GM12878 (cell line): ENCODE measurements at regions not wholly inside any gene's neighbourhood (a gene's known extent, or its start where the extent isn't known, plus 50 kb on each side); places are given as distances from the start of the nearest gene placed in this dataset.

ENCODE experiments used
- ATAC-seq: fragments of 200-7000 bp; cut with Tn5 transposase; 3 replicates; pipeline ENCODE4 v1.9.1; 2020; ENCODE audit warnings: mild to moderate bottlenecking, moderate library complexity
- BruUV-seq: library from RNA; stranded (reverse); fragments of 400-500 nt; replicated peaks from 2 replicates; lab custom pipeline; 2021; lab: Mats Ljungman, UMichigan
- CTCF ChIA-PET: fragments of 300-600 bp; sonication (Branson Sonifier 250); formaldehyde crosslinking; extraction: SDS; loops from one replicate; lab custom pipeline; 2021; ENCODE audit warnings: inconsistent platforms; lab: Yijun Ruan, JAX
- POLR2A ChIA-PET: fragments of 350-600 bp; formaldehyde crosslinking; extraction: SDS; loops from one replicate; lab custom pipeline; 2021; ENCODE audit warnings: inconsistent platforms; lab: Charles Lee
- RAD21 ChIA-PET: fragments of 300-600 bp; sonication (Branson Sonifier 250); formaldehyde crosslinking; loops from one replicate; lab custom pipeline; 2023; ENCODE audit warnings: antibody characterized with exemption; ENCODE audit not compliant: unreplicated experiment; lab: Charles Lee
- SMC1A ChIA-PET: fragments of 300-600 bp; sonication (Branson Sonifier 250); formaldehyde crosslinking; loops from one replicate; lab custom pipeline; 2023; ENCODE audit not compliant: unreplicated experiment, uncharacterized antibody; lab: Charles Lee
- DNase-seq: peaks from one replicate; pipeline ENCODE4 v3.0.0-alpha.2; 2011; ENCODE audit warnings: low read depth, low spot score
- FAIRE-seq: peaks from 3 replicates; lab custom pipeline; 2011; peaks lifted over from hg19 to GRCh38; lab: Jason Lieb, UNC
- H2AFZ ChIP-seq: 2 replicates; pipeline ENCODE4 v1.6.0; 2011; ENCODE audit warnings: low read depth, low read length, control low read depth; ENCODE audit not compliant: control insufficient read depth
- H3K27ac ChIP-seq: 2 replicates; pipeline ENCODE4 v1.5.1; 2011; ENCODE audit warnings: control low read depth; ENCODE audit not compliant: control insufficient read depth, insufficient read depth
- H3K27me3 ChIP-seq, 2 experiments: replicated peaks in 1 of 2; 2 replicates each; pipeline versions ENCODE4 v1.6.0 to v1.6.1; 2011; ENCODE audit warnings: low read length in 1 of 2; ENCODE audit not compliant: control insufficient read depth in 2 of 2, insufficient read depth in 2 of 2
- H3K36me3 ChIP-seq, 2 experiments: 2 replicates each; pipeline ENCODE4 v1.5.1; 2011; ENCODE audit warnings: low read length in 1 of 2; ENCODE audit not compliant: control insufficient read depth in 2 of 2, insufficient read depth in 2 of 2
- H3K4me1 ChIP-seq: 2 replicates; pipeline ENCODE4 v1.6.1; 2011; ENCODE audit warnings: mild to moderate bottlenecking, low read length, moderate library complexity, mixed read lengths; ENCODE audit not compliant: control insufficient read depth, insufficient read depth
- H3K4me2 ChIP-seq: 2 replicates; pipeline ENCODE4 v1.6.0; 2011; ENCODE audit warnings: control low read depth; ENCODE audit not compliant: control insufficient read depth, insufficient read depth
- H3K4me3 ChIP-seq: fragments of 200-600 bp; sonication (generic); 2 replicates; pipeline ENCODE4 v1.5.1; 2016
- H3K79me2 ChIP-seq: 2 replicates; pipeline ENCODE4 v1.6.0; 2011; ENCODE audit warnings: low read length; ENCODE audit not compliant: control insufficient read depth, insufficient read depth
- H3K9ac ChIP-seq: 2 replicates; pipeline ENCODE4 v1.8.0; 2011; ENCODE audit warnings: low read length, control low read depth, mixed read lengths; ENCODE audit not compliant: control insufficient read depth, insufficient read depth
- H3K9me3 ChIP-seq: replicated peaks from 3 replicates; pipeline ENCODE4 v1.5.1; 2011; ENCODE audit warnings: mild to moderate bottlenecking, low read length; ENCODE audit not compliant: control insufficient read depth, insufficient read depth
- H4K20me1 ChIP-seq: 2 replicates; pipeline ENCODE4 v1.6.0; 2011; ENCODE audit not compliant: control insufficient read depth, insufficient read depth
- ASH2L ChIP-seq: fragments of 300-600, 200-600 bp; sonication (generic); IDR thresholded peaks from 2 replicates; pipeline ENCODE4 v1.6.1; 2017; ENCODE audit warnings: low read depth, mild to moderate bottlenecking, borderline replicate concordance
- ATF2 ChIP-seq: IDR thresholded peaks from 2 replicates; pipeline ENCODE4 v1.6.1; 2012; ENCODE audit warnings: low read length, inconsistent platforms
- CEBPZ ChIP-seq: fragments of 150-350 bp; IDR thresholded peaks from 2 replicates; pipeline ENCODE4 v1.6.1; 2016; ENCODE audit warnings: low read depth, low read length
- CREM ChIP-seq: IDR thresholded peaks from 2 replicates; pipeline ENCODE4 v1.6.1; 2014; ENCODE audit warnings: antibody characterized with exemption, low read depth
- ETV6 ChIP-seq, 2 experiments: fragments of 450-650 bp in 1 of 2; IDR thresholded peaks in 1 of 2; conservative IDR thresholded peaks in 1 of 2; 2 replicates each; pipeline ENCODE4 v1.6.1; 2014; ENCODE audit warnings: antibody characterized with exemption in 1 of 2, borderline replicate concordance in 1 of 2, low read depth in 1 of 2, mild to moderate bottlenecking in 1 of 2, moderate library complexity in 1 of 2
- FOXM1 ChIP-seq: IDR thresholded peaks from 2 replicates; pipeline ENCODE4 v1.6.1; 2012; ENCODE audit warnings: low read depth, mild to moderate bottlenecking, inconsistent platforms, low read length, moderate library complexity
- IKZF2 ChIP-seq, 2 experiments: fragments of 450-650 bp; IDR thresholded peaks; 2 replicates each; pipeline ENCODE4 v1.6.1; 2017; ENCODE audit warnings: mild to moderate bottlenecking in 2 of 2, moderate library complexity in 2 of 2
- KAT2A ChIP-seq: conservative IDR thresholded peaks from 2 replicates; pipeline ENCODE4 v1.6.1; 2011; ENCODE audit warnings: low read depth, low read length; ENCODE audit not compliant: control insufficient read depth
- MEF2A ChIP-seq: IDR thresholded peaks from 2 replicates; pipeline ENCODE4 v1.6.1; 2011; ENCODE audit warnings: low read depth, mild to moderate bottlenecking, low read length, moderate library complexity; ENCODE audit not compliant: insufficient read depth
- MEF2B ChIP-seq: fragments of 450-650 bp; IDR thresholded peaks from 2 replicates; pipeline ENCODE4 v1.6.1; 2018; ENCODE audit warnings: mild to moderate bottlenecking, moderate library complexity; ENCODE audit not compliant: partially characterized antibody, poor library complexity, severe bottlenecking
- NFIC ChIP-seq: IDR thresholded peaks from 2 replicates; pipeline ENCODE4 v1.6.1; 2012; ENCODE audit warnings: low read depth, mild to moderate bottlenecking, inconsistent platforms, low read length, moderate library complexity
- NFYA ChIP-seq: IDR thresholded peaks from 2 replicates; pipeline ENCODE4 v1.6.1; 2011; ENCODE audit warnings: low read depth, mild to moderate bottlenecking, low read length, improper control_type of control experiment, borderline replicate concordance
- PAX5 ChIP-seq: IDR thresholded peaks from 2 replicates; pipeline ENCODE4 v1.6.1; 2011; ENCODE audit warnings: low read depth, low read length, borderline replicate concordance
- PKNOX1 ChIP-seq: fragments of 450-650 bp; IDR thresholded peaks from 2 replicates; pipeline ENCODE4 v1.6.1; 2016; ENCODE audit warnings: mild to moderate bottlenecking
- SMARCA5 ChIP-seq: fragments of 450-650 bp; IDR thresholded peaks from 2 replicates; pipeline ENCODE4 v1.6.1; 2017; ENCODE audit warnings: mild to moderate bottlenecking
- TCF3 ChIP-seq: IDR thresholded peaks from 2 replicates; pipeline ENCODE4 v1.6.1; 2012; ENCODE audit warnings: low read depth, mild to moderate bottlenecking, low read length, borderline replicate concordance; ENCODE audit not compliant: insufficient read depth
- TCF7 ChIP-seq: IDR thresholded peaks from 2 replicates; pipeline ENCODE4 v1.6.1; 2014; ENCODE audit warnings: antibody characterized with exemption, borderline replicate concordance
- YBX1 ChIP-seq: fragments of 450-650 bp; IDR thresholded peaks from 2 replicates; pipeline ENCODE4 v1.6.1; 2016; ENCODE audit warnings: antibody characterized with exemption
- ZSCAN29 ChIP-seq: fragments of 450-650 bp; IDR thresholded peaks from 2 replicates; pipeline ENCODE4 v1.6.1; 2017; ENCODE audit warnings: mild to moderate bottlenecking, moderate library complexity
- WGBS: methylation state at CpG from one replicate; pipeline ENCODE4 v1.1.6; 2016; ENCODE audit warnings: low lambda C conversion rate; ENCODE audit not compliant: insufficient replicate concordance, insufficient coverage; ENCODE audit errors: missing lambda C conversion rate; 5-methylcytosine and 5-hydroxymethylcytosine counted together
- in situ Hi-C: fragments of 300-500 bp; cut with MboI; formaldehyde crosslinking; loops from 9 replicates; pipeline ENCODE4 v1.14.3; 2018; ENCODE audit warnings: mixed read lengths
- intact Hi-C: fragments of 100-400 bp; cut with micrococcal nuclease; formaldehyde crosslinking; loops from one replicate; pipeline ENCODE4 v1.14.2; 2022; ENCODE audit not compliant: unreplicated experiment

DNA sequence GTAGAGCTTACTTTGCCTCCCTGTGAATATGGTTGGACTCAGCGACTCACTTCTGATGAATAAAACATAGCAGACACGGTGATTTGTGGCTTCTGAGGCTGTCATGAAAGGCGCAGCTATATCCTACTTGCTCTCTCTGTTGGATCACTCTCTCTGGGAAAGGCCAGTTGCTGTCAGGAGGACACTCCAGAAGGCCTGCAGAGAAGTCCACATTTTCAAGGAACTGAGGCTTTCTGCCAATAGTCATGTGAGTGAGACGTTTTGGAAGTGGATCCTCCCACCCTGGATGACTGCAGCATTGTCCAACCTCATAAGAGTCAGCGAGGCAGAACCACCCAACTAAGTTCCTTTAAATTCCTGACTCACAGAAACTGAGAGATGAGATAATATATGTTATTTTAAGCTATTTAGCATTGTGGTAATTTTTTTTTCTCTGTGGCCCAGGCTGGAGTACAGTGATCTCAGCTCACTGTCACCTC is 156.0 kb upstream of the MAST4 start:
- in situ Hi-C loops (no loop called here), intact Hi-C loops (no loop called here)
- no peak overlapping the region for H3K9ac ChIP-seq
- DNase-seq (no peak), ATAC-seq (peak; percentile 74), FAIRE-seq (no peak)
- POLR2A ChIA-PET: no interaction called here
- no peaks in the 10 kb centered on the region for H3K27me3 ChIP-seq
- RAD21 ChIA-PET: no interaction called here
- no peaks in the 10 kb centered on the region for H3K9me3 ChIP-seq
- BruUV-seq: no TSS peak
- no peaks in the 10 kb centered on the region for H3K79me2 ChIP-seq
- SMC1A ChIA-PET: interaction anchor here (1.4 kb wide), 1 partner anchor 10 kb away, joined by 4 read pairs; no protein-coding TSS in a partner anchor
- H4K20me1 ChIP-seq: no peaks in the 10 kb centered on the region
- CTCF ChIA-PET: interaction anchor here (0.9 kb wide), 1 partner anchor 134 kb away, joined by 4 read pairs; no protein-coding TSS in a partner anchor
- H3K4me2 ChIP-seq: no peak overlapping the region
- H3K4me3 ChIP-seq: no peak overlapping the region
- 0% methylated on average over 5 of the region's 5 CpGs for WGBS
- no peak overlapping the region for H2AFZ ChIP-seq
- no peak overlapping the region for H3K27ac ChIP-seq
- no peaks in the 10 kb centered on the region for H3K36me3 ChIP-seq
- no peaks in the 10 kb centered on the region for H3K4me1 ChIP-seq
- no peak for TF ChIP-seq NFYA
- TF ChIP-seq TCF3: no peak
- no peak for TF ChIP-seq YBX1
- TF ChIP-seq KAT2A: no peak
- TF ChIP-seq CEBPZ: no peak
- TF ChIP-seq ETV6 (conservative IDR thresholded peaks at IDR 0.05 in 1 of 2, IDR thresholded peaks at IDR 0.05 in 1 of 2; ENCODE audit: borderline replicate concordance in 1 of 2, low read depth in 1 of 2): 0 out of 4 replicates have a peak, but pooled peaks of 1 of the 2 experiments have one; percentile 32
- TF ChIP-seq MEF2B: peak; percentile 47
- TF ChIP-seq FOXM1: peak; percentile 50; the same call in 1 of the 2 replicates
- TF ChIP-seq IKZF2 (IDR thresholded peaks at IDR 0.05): peak in 1 of 2 experiments; percentile 38; a peak in 3 of 4 replicates
- TF ChIP-seq NFIC: peak; percentile 86
- TF ChIP-seq CREM: peak; percentile 65; the same call in 1 of the 2 replicates
- TF ChIP-seq ASH2L: no peak
- TF ChIP-seq SMARCA5: no peak
- no peak for TF ChIP-seq ZSCAN29
- TF ChIP-seq TCF7: peak; percentile 36; the same call in 1 of the 2 replicates
- peak; percentile 79 for TF ChIP-seq PAX5
- peak; percentile 27; the same call in 1 of the 2 replicates for TF ChIP-seq PKNOX1
- peak; percentile 95 for TF ChIP-seq MEF2A
- TF ChIP-seq ATF2: peak; percentile 90
